ENCODE measurements at regions not wholly inside any gene's neighbourhood (a gene's known extent, or its start where the extent isn't known, plus 50 kb on each side); places are given as distances from the start of the nearest gene placed in this dataset.

GRCh38 chr14:42626986-42627385 is 1020.3 kb downstream of the LRFN5 start:
- TF ChIP-seq, protein P1, sequence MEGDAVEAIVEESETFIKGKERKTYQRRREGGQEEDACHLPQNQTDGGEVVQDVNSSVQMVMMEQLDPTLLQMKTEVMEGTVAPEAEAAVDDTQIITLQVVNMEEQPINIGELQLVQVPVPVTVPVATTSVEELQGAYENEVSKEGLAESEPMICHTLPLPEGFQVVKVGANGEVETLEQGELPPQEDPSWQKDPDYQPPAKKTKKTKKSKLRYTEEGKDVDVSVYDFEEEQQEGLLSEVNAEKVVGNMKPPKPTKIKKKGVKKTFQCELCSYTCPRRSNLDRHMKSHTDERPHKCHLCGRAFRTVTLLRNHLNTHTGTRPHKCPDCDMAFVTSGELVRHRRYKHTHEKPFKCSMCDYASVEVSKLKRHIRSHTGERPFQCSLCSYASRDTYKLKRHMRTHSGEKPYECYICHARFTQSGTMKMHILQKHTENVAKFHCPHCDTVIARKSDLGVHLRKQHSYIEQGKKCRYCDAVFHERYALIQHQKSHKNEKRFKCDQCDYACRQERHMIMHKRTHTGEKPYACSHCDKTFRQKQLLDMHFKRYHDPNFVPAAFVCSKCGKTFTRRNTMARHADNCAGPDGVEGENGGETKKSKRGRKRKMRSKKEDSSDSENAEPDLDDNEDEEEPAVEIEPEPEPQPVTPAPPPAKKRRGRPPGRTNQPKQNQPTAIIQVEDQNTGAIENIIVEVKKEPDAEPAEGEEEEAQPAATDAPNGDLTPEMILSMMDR (IDR thresholded peaks at IDR 0.05), result no peak
- no peaks in the 10 kb centered on the region for H3K4me1 Mint-ChIP-seq
- DNase-seq (no peak), ATAC-seq (ENCODE audit: low read depth) (no peak)
- POLR2A ChIA-PET, result no interaction called here
- intact Hi-C loops (cut with micrococcal nuclease), result no loop called here
- H3K4me3 Mint-ChIP-seq, result no peak overlapping the region
- CTCF ChIA-PET, result no interaction called here
- no peaks in the 10 kb centered on the region for H3K27me3 Mint-ChIP-seq
- H3K36me3 Mint-ChIP-seq (ENCODE audit: low read depth), result no peaks in the 10 kb centered on the region
- H3K9me3 Mint-ChIP-seq, result no peaks in the 10 kb centered on the region
- H3K27ac Mint-ChIP-seq, result no peak overlapping the region

DNA sequence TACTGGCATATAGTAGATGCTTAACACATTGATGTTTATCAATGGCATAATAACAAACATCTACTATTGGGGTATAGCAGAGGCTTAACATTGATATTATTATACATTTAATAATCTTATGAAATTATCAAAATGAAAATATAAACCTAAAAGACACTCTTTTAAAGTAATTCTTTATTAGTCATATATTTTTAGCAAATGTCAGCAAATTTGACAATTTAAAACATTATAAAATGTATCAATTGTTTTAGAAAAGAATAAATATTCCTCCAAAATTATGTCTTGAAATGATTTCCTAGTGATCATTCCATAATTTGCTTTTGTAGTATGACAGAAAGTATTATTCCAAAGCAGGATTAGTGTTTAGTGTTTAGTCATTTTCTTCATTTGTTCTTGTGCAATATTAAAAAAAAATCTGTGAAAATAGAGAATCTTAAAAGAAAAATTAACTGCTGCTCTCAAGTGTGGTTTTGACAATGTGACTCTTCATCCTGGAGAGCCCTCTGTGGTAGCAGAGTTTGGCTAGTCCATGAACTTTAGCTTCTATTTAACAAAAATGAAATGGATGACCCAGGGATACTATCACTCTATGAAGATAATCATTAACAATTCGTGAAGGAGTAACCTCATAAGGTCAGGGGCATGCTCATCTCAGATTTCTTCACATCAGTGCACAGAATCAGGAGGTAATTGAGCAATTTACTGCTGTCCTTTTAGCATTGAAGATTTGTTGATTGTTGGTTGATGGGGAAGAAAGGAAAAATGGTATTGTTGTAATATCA is 1018.5 kb downstream of the LRFN5 start:
- POLR2A ChIA-PET, result no interaction called here
- Mint-ChIP-seq H3K27ac (no peak overlapping the region), H3K4me3 (no peak overlapping the region), H3K36me3 (ENCODE audit: low read depth) (no peaks in the 10 kb centered on the region), H3K4me1 (no peaks in the 10 kb centered on the region), H3K9me3 (no peaks in the 10 kb centered on the region), H3K27me3 (no peaks in the 10 kb centered on the region)
- TF ChIP-seq, protein P1 (IDR thresholded peaks at IDR 0.05), result no peak
- ATAC-seq (ENCODE audit: low read depth) (no peak), DNase-seq (no peak)
- intact Hi-C loops (cut with micrococcal nuclease), result no loop called here
- CTCF ChIA-PET, result no interaction called here

DNA sequence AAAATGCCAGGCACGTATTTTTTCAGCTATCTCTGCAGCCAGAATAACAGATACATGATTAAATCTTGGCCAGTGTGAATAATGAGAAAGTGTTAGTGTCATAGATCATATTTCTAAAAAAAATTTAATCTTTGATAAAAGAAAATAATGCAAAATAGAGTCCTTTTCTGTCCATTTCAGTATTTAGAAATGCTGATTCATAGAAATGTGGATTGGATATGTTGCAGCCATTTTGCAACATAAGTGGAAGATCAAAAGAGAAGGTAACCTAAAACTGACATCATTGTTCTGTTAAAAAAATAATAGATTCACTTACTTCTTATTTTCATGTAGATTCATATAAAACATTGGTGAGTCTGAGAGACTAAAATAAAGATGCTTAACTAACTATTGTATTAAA is 1010.3 kb downstream of the LRFN5 start:
- CTCF ChIA-PET, result no interaction called here
- ATAC-seq (ENCODE audit: low read depth), result no peak
- POLR2A ChIA-PET, result no interaction called here
- no peaks in the 10 kb centered on the region for H3K36me3 Mint-ChIP-seq (ENCODE audit: low read depth)
- H3K4me3 Mint-ChIP-seq, result no peak overlapping the region
- TF ChIP-seq, protein P1 (IDR thresholded peaks at IDR 0.05), result no peak
- no peak for DNase-seq
- no peak overlapping the region for H3K27ac Mint-ChIP-seq
- intact Hi-C loops (cut with micrococcal nuclease), result no loop called here
- no peaks in the 10 kb centered on the region for H3K4me1 Mint-ChIP-seq
- no peaks in the 10 kb centered on the region for H3K27me3 Mint-ChIP-seq
- no peaks in the 10 kb centered on the region for H3K9me3 Mint-ChIP-seq

GRCh38 chr14:42606839-42607238 is 1000.2 kb downstream of the LRFN5 start:
- H3K27ac Mint-ChIP-seq, result no peak overlapping the region
- no peak for DNase-seq
- CTCF ChIA-PET, result no interaction called here
- H3K9me3 Mint-ChIP-seq, result peaks cover 4% of the 10 kb centered on the region
- no peaks in the 10 kb centered on the region for H3K4me1 Mint-ChIP-seq
- POLR2A ChIA-PET, result no interaction called here
- ATAC-seq (ENCODE audit: low read depth), result no peak
- no peaks in the 10 kb centered on the region for H3K36me3 Mint-ChIP-seq (ENCODE audit: low read depth)
- intact Hi-C loops (cut with micrococcal nuclease), result no loop called here
- no peaks in the 10 kb centered on the region for H3K27me3 Mint-ChIP-seq
- TF ChIP-seq, protein P1 (IDR thresholded peaks at IDR 0.05), result no peak
- no peak overlapping the region for H3K4me3 Mint-ChIP-seq

DNA sequence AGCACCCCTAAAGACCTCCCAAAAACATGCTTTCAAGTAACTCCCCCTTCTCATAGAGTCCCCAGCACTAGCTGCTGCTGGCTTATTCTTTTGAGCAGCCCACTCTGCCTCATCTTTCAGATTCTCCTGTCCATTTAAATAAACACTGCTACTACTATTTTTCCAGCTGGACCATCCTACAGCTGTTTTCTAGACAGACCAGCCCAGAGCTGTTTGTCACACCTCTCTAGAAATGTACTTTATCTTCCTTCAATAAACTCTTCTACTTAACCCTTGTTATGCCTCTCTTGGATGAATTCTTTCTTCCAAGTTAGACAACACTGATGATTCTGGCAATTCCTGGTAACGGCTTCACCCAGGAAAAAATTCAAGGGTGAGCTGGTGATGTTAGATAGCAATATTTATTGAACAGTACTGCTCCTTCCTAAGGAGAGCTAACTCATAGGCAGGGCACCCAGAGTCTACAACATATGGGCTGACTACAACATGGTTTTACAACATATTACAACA is 995.7 kb downstream of the LRFN5 start:
- no peak overlapping the region for H3K4me3 Mint-ChIP-seq
- intact Hi-C loops (cut with micrococcal nuclease), result no loop called here
- H3K4me1 Mint-ChIP-seq, result no peaks in the 10 kb centered on the region
- H3K9me3 Mint-ChIP-seq, result peaks cover 4% of the 10 kb centered on the region
- ATAC-seq (ENCODE audit: low read depth) (no peak), DNase-seq (no peak)
- H3K36me3 Mint-ChIP-seq (ENCODE audit: low read depth), result no peaks in the 10 kb centered on the region
- no peak overlapping the region for H3K27ac Mint-ChIP-seq
- TF ChIP-seq, protein P1 (IDR thresholded peaks at IDR 0.05), result no peak
- H3K27me3 Mint-ChIP-seq, result no peaks in the 10 kb centered on the region
- POLR2A ChIA-PET, result no interaction called here
- CTCF ChIA-PET, result no interaction called here
